ENCODE measurements at regions not wholly inside any gene's neighbourhood (a gene's known extent, or its start where the extent isn't known, plus 50 kb on each side); places are given as distances from the start of the nearest gene placed in this dataset.

GRCh38 chrX:69361311-69361845 lies 142.7 kb upstream of the NALF2 start:
- no peak overlapping the region for H3K27ac Mint-ChIP-seq
- TF ChIP-seq CTCF (IDR thresholded peaks at IDR 0.05; ENCODE audit: unreplicated experiment), result no peak
- H3K4me3 Mint-ChIP-seq (ENCODE audit: low read depth), result no peak overlapping the region
- DNase-seq (ENCODE audit: low spot score, unreplicated experiment), result no peak
- H3K4me1 Mint-ChIP-seq (ENCODE audit: low read depth), result no peaks in the 10 kb centered on the region
- H3K27me3 Mint-ChIP-seq, result peaks cover 6% of the 10 kb centered on the region
- H3K9me3 Mint-ChIP-seq (ENCODE audit: low read depth), result peaks cover 15% of the 10 kb centered on the region
- H3K36me3 Mint-ChIP-seq (ENCODE audit: insufficient read depth), result no peaks in the 10 kb centered on the region

GRCh38 chrX:69357317-69357716 lies 146.8 kb upstream of the NALF2 start:
- no peak for DNase-seq (ENCODE audit: low spot score, unreplicated experiment)
- Mint-ChIP-seq H3K27me3 (peaks cover 3% of the 10 kb centered on the region), H3K27ac (no peak overlapping the region), H3K36me3 (ENCODE audit: insufficient read depth) (peaks cover 4% of the 10 kb centered on the region), H3K4me1 (ENCODE audit: low read depth) (no peaks in the 10 kb centered on the region), H3K9me3 (ENCODE audit: low read depth) (peaks cover 19% of the 10 kb centered on the region), H3K4me3 (ENCODE audit: low read depth) (no peak overlapping the region)
- no peak for TF ChIP-seq CTCF (IDR thresholded peaks at IDR 0.05; ENCODE audit: unreplicated experiment)

DNA sequence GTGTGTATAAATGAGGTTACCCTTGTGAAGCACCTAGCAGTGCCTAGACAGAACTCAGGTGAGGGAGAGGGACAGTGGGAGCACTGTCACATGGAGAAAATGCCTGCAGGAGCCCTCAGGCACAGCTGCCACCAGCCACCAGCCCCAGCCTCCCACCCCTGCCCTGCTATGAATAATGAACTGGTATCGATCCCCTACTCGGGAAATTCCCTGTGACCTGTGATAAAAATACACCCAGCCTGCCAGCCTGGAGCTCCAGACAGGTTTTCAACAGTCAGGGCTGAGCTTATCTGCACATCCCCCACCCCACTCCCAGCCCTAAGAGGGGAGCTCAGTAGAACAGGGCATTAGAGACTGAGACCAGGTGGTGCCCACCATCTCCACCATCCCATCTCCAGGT lies 159.6 kb upstream of the PJA1 start:
- TF ChIP-seq CTCF (IDR thresholded peaks at IDR 0.05; ENCODE audit: unreplicated experiment), result no peak
- Mint-ChIP-seq H3K9me3 (ENCODE audit: low read depth) (peaks cover 13% of the 10 kb centered on the region), H3K4me3 (ENCODE audit: low read depth) (no peak overlapping the region), H3K27ac (no peak overlapping the region), H3K27me3 (no peaks in the 10 kb centered on the region), H3K36me3 (ENCODE audit: insufficient read depth) (no peaks in the 10 kb centered on the region), H3K4me1 (ENCODE audit: low read depth) (no peaks in the 10 kb centered on the region)
- DNase-seq (ENCODE audit: low spot score, unreplicated experiment), result no peak

- Mint-ChIP-seq H3K27ac (no peak overlapping the region), H3K4me3 (ENCODE audit: low read depth) (no peak overlapping the region), H3K36me3 (ENCODE audit: insufficient read depth) (no peaks in the 10 kb centered on the region), H3K27me3 (no peaks in the 10 kb centered on the region), H3K4me1 (ENCODE audit: low read depth) (no peaks in the 10 kb centered on the region), H3K9me3 (ENCODE audit: low read depth) (peaks cover 14% of the 10 kb centered on the region)
- no peak for TF ChIP-seq CTCF (IDR thresholded peaks at IDR 0.05; ENCODE audit: unreplicated experiment)
- no peak for DNase-seq (ENCODE audit: low spot score, unreplicated experiment)
These were observed 158.8 kb upstream of the PJA1 start for GRCh38 chrX:69323786-69324720.

DNA sequence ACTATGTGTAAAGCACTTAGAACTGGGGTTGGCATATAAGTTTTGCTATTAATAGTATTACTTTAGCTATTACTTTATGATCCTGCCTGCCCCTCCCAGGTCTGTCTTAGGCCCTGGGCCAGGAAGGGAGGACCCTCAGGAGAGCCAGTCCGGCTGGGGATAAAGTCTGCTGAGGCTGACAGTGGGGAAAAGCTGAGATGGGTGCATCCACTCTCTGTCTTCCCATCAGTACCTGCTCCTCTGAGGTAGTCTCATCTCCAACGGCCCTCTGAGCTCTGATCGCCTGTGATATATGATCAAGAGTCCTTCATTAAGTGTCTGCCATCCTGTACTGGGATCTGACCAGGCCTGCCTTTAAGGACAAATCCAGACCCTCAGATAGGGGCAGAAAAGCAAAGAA lies 156.5 kb upstream of the PJA1 start:
- TF ChIP-seq CTCF (IDR thresholded peaks at IDR 0.05; ENCODE audit: unreplicated experiment), result no peak
- Mint-ChIP-seq H3K27ac (no peak overlapping the region), H3K36me3 (ENCODE audit: insufficient read depth) (no peaks in the 10 kb centered on the region), H3K9me3 (ENCODE audit: low read depth) (peaks cover 13% of the 10 kb centered on the region), H3K27me3 (no peaks in the 10 kb centered on the region), H3K4me1 (ENCODE audit: low read depth) (peaks cover 6% of the 10 kb centered on the region), H3K4me3 (ENCODE audit: low read depth) (no peak overlapping the region)
- DNase-seq (ENCODE audit: low spot score, unreplicated experiment), result no peak

All from progenitor cell of endocrine pancreas (in vitro differentiated cells).